ENCODE measurements at regions not wholly inside any gene's neighbourhood (a gene's known extent, or its start where the extent isn't known, plus 50 kb on each side); places are given as distances from the start of the nearest gene placed in this dataset.
"Not testable (repeated sequence)": the region's sequence is repeated elsewhere in the genome, so short reads cannot be mapped to it uniquely, and the experiment has no call there.

GRCh38 chr2:146405402-146406309, 1439.2 kb upstream of the ACVR2A start:
- H3K9ac ChIP-seq (ENCODE audit: low read length); H3K79me2 ChIP-seq (ENCODE audit: insufficient read depth, low read length); H3K4me3 ChIP-seq (replicated peaks in 1 of 2; ENCODE audit: low read depth in 1 of 2, low read length in 2 of 2); H3K27ac ChIP-seq (ENCODE audit: low read depth, low read length); RAD21 ChIA-PET (ENCODE audit: low non-redundant PET in 1 of 2, low total read pairs in 2 of 2, uncharacterized antibody in 2 of 2, unreplicated experiment in 2 of 2); POLR2A ChIA-PET; H3K9me3 ChIP-seq (ENCODE audit: control insufficient read depth in 1 of 2, insufficient read depth in 1 of 2, low read depth in 1 of 2, low read length in 2 of 2); H4K20me1 ChIP-seq (ENCODE audit: insufficient read depth); H3K4me1 ChIP-seq (ENCODE audit: control insufficient read depth in 1 of 2, insufficient read depth in 2 of 2, low read length in 2 of 2); CTCF ChIA-PET; H3K9me2 ChIP-seq (ENCODE audit: insufficient read depth); BruUV-seq (replicated peaks); H3K27me3 ChIP-seq (ENCODE audit: insufficient read depth, low read length); intact Hi-C loops (cut with micrococcal nuclease); H3K36me3 ChIP-seq (ENCODE audit: control insufficient read depth in 1 of 2, insufficient read depth in 2 of 2, low read length in 2 of 2): not testable (repeated sequence)
- ATAC-seq, result peak; percentile 73
- peak; percentile 35 for TF ChIP-seq JUND (IDR thresholded peaks at IDR 0.05)
- TF ChIP-seq FOSL1 (IDR thresholded peaks at IDR 0.05; ENCODE audit: low read depth), result peak; percentile 41; the same call in 1 of the 2 replicates
- DNase-seq (ENCODE audit: low read depth, low spot score), result peak; percentile 12
- Histone ChIP-seq H3K4me2 (ENCODE audit: low read length) (peak overlapping the region; percentile 50; the same call in 1 of the 2 replicates), H2AFZ (ENCODE audit: low read depth, low read length, poor library complexity, severe bottlenecking) (peak overlapping the region; percentile 35)

- H3K4me2 ChIP-seq (ENCODE audit: low read length); DNase-seq (ENCODE audit: low read depth, low spot score); RAD21 ChIA-PET (ENCODE audit: low non-redundant PET in 1 of 2, low total read pairs in 2 of 2, uncharacterized antibody in 2 of 2, unreplicated experiment in 2 of 2); ATAC-seq; intact Hi-C loops (cut with micrococcal nuclease); H3K9me2 ChIP-seq (ENCODE audit: insufficient read depth); H3K9me3 ChIP-seq (ENCODE audit: control insufficient read depth in 1 of 2, insufficient read depth in 1 of 2, low read depth in 1 of 2, low read length in 2 of 2); CTCF ChIA-PET; H3K4me3 ChIP-seq (replicated peaks in 1 of 2; ENCODE audit: low read depth in 1 of 2, low read length in 2 of 2); POLR2A ChIA-PET; H3K27ac ChIP-seq (ENCODE audit: low read depth, low read length); H3K4me1 ChIP-seq (ENCODE audit: control insufficient read depth in 1 of 2, insufficient read depth in 2 of 2, low read length in 2 of 2); H3K27me3 ChIP-seq (ENCODE audit: insufficient read depth, low read length); H2AFZ ChIP-seq (ENCODE audit: low read depth, low read length, poor library complexity, severe bottlenecking); H3K9ac ChIP-seq (ENCODE audit: low read length); H3K79me2 ChIP-seq (ENCODE audit: insufficient read depth, low read length); H3K36me3 ChIP-seq (ENCODE audit: control insufficient read depth in 1 of 2, insufficient read depth in 2 of 2, low read length in 2 of 2); H4K20me1 ChIP-seq (ENCODE audit: insufficient read depth); BruUV-seq (replicated peaks): not testable (repeated sequence)
Observed at GRCh38 chr2:146403546-146404160, 1441.2 kb upstream of the ACVR2A start.
